ENCODE measurements at regions not wholly inside any gene's neighbourhood (a gene's known extent, or its start where the extent isn't known, plus 50 kb on each side); places are given as distances from the start of the nearest gene placed in this dataset.

DNA sequence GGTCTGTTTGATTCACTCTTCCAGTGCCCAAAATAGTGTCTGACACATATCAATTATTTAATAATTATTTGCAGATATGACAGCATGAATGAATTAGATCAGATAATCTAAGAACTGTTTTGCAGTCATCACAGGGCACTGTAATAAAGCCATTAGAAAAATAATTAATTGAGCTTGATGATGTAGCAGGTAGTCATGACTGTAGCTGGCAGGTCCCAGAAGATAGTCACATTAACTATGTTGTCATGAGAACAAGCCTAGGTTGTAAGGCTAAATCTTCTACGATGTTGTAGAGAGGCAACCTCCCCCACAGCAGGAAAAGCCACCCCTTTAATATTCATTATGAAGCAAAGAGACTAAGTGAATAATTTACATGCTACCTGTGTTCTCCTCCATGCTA is 243.9 kb upstream of the SPTLC3 start:
- Histone ChIP-seq H3K9me3 (ENCODE audit: control insufficient read depth, insufficient read depth, low read depth, low read length) (no peaks in the 10 kb centered on the region), H3K36me3 (ENCODE audit: control insufficient read depth in 2 of 2, insufficient read depth in 1 of 2, low read length in 2 of 2) (no peaks in the 10 kb centered on the region), H3K4me1 (ENCODE audit: control insufficient read depth, insufficient read depth, low read length) (no peaks in the 10 kb centered on the region), H3K27ac (ENCODE audit: extremely low read depth, low read depth, low read length) (no peak overlapping the region), H3K4me3 (ENCODE audit: low read depth, low read length) (no peak overlapping the region)
- ChIA-PET POLR2A (no interaction called here), CTCF (no interaction called here)
- TF ChIP-seq ZNF394 (tag by site-specific recombination; IDR thresholded peaks at IDR 0.05; ENCODE audit: borderline replicate concordance) (no peak), ZNF202 (tag by site-specific recombination; IDR thresholded peaks at IDR 0.05; ENCODE audit: borderline replicate concordance) (no peak), ZNF521 (tag by site-specific recombination; IDR thresholded peaks at IDR 0.05) (no peak), ZNF449 (tag by site-specific recombination; IDR thresholded peaks at IDR 0.05) (no peak), ZNF501 (tag by site-specific recombination; IDR thresholded peaks at IDR 0.05) (no peak), ZNF843 (tag by site-specific recombination; IDR thresholded peaks at IDR 0.05) (no peak), ZNF174 (tag by site-specific recombination; IDR thresholded peaks at IDR 0.05) (no peak), ZNF596 (tag by site-specific recombination; IDR thresholded peaks at IDR 0.05) (no peak)
- TF ChIP-seq, protein P1, sequence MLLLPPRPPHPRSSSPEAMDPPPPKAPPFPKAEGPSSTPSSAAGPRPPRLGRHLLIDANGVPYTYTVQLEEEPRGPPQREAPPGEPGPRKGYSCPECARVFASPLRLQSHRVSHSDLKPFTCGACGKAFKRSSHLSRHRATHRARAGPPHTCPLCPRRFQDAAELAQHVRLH (tag by site-specific recombination; IDR thresholded peaks at IDR 0.05), result no peak

- no peaks in the 10 kb centered on the region for H3K36me3 ChIP-seq (ENCODE audit: control insufficient read depth in 2 of 2, insufficient read depth in 1 of 2, low read length in 2 of 2)
- H3K27ac ChIP-seq (ENCODE audit: extremely low read depth, low read depth, low read length), result no peak overlapping the region
- H3K4me1 ChIP-seq (ENCODE audit: control insufficient read depth, insufficient read depth, low read length), result no peaks in the 10 kb centered on the region
- H3K4me3 ChIP-seq (ENCODE audit: low read depth, low read length), result no peak overlapping the region
- no peak for TF ChIP-seq ZNF391 (tag by site-specific recombination; IDR thresholded peaks at IDR 0.05; ENCODE audit: borderline replicate concordance, low read depth)
- no peaks in the 10 kb centered on the region for H3K9me3 ChIP-seq (ENCODE audit: control insufficient read depth, insufficient read depth, low read depth, low read length)
- POLR2A ChIA-PET, result no interaction called here
- CTCF ChIA-PET, result no interaction called here
Measured at GRCh38 chr20:12773936-12774335, 234.8 kb upstream of the SPTLC3 start.

DNA sequence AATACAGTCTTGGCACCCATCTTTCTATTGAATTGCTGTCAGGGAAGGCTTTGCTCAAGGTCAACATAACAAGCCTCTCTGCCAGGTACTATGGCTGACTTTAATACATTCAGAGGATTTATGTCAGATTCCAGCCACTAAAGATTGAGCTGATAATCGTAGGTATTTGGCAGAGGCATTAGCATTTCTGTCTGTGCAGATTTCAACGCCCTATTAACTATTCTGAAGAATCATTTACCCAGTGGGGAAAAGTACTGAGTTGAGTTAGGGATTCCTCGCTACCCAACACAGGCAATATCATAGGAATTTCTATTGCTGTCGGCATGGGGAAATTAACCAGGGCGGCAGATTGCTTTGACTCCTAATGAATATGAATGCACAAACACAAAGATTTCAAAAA is 233.7 kb upstream of the SPTLC3 start:
- Histone ChIP-seq H3K9me3 (ENCODE audit: control insufficient read depth, insufficient read depth, low read depth, low read length) (no peaks in the 10 kb centered on the region), H3K27ac (ENCODE audit: extremely low read depth, low read depth, low read length) (no peak overlapping the region), H3K4me3 (ENCODE audit: low read depth, low read length) (no peak overlapping the region), H3K4me1 (ENCODE audit: control insufficient read depth, insufficient read depth, low read length) (no peaks in the 10 kb centered on the region), H3K36me3 (ENCODE audit: control insufficient read depth in 2 of 2, insufficient read depth in 1 of 2, low read length in 2 of 2) (no peaks in the 10 kb centered on the region)
- POLR2A ChIA-PET, result no interaction called here
- TF ChIP-seq GLIS2 (tag by site-specific recombination; IDR thresholded peaks at IDR 0.05) (no peak), ZNF48 (tag by site-specific recombination; IDR thresholded peaks at IDR 0.05) (no peak), ZNF155 (tag by site-specific recombination; IDR thresholded peaks at IDR 0.05) (no peak), ZNF404 (tag by site-specific recombination; IDR thresholded peaks at IDR 0.05) (no peak), ZNF121 (tag by site-specific recombination; IDR thresholded peaks at IDR 0.05) (no peak)
- CTCF ChIA-PET, result no interaction called here

DNA sequence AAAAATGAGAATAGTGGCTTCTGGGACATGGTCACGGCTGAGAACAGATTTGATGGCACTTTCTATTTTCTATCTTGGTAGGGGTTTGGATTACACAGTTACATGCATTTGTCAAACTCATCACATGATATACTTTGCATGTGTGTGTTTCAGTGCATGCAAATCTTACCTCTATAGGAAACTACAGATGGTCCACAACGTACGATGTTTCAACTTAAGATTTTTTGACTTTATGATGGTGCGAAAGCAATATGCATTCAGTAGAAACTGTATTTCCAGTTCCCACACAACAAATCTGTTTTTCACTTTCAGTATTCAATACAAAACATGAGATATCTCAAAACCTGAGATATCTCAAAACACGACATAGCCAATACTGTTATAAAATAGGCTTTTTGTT is 231.8 kb upstream of the SPTLC3 start:
- no peak overlapping the region for H3K4me3 ChIP-seq (ENCODE audit: low read depth, low read length)
- no peaks in the 10 kb centered on the region for H3K4me1 ChIP-seq (ENCODE audit: control insufficient read depth, insufficient read depth, low read length)
- no peak overlapping the region for H3K27ac ChIP-seq (ENCODE audit: extremely low read depth, low read depth, low read length)
- TF ChIP-seq ZFP69B (tag by site-specific recombination; IDR thresholded peaks at IDR 0.05) (no peak), GLI4 (tag by site-specific recombination; IDR thresholded peaks at IDR 0.05) (no peak), SP7 (tag by site-specific recombination; IDR thresholded peaks at IDR 0.05) (no peak), MYNN (tag by site-specific recombination; IDR thresholded peaks at IDR 0.05; ENCODE audit: borderline replicate concordance) (no peak), SP3 (tag by site-specific recombination; IDR thresholded peaks at IDR 0.05) (no peak), ZNF404 (tag by site-specific recombination; IDR thresholded peaks at IDR 0.05) (no peak), ZNF76 (tag by site-specific recombination; IDR thresholded peaks at IDR 0.05; ENCODE audit: borderline replicate concordance, low read depth) (no peak), KLF9 (tag by site-specific recombination; IDR thresholded peaks at IDR 0.05; ENCODE audit: low read depth) (no peak), ZNF202 (tag by site-specific recombination; IDR thresholded peaks at IDR 0.05; ENCODE audit: borderline replicate concordance) (no peak)
- H3K36me3 ChIP-seq (ENCODE audit: control insufficient read depth in 2 of 2, insufficient read depth in 1 of 2, low read length in 2 of 2), result no peaks in the 10 kb centered on the region
- ChIA-PET CTCF (no interaction called here), POLR2A (no interaction called here)
- H3K9me3 ChIP-seq (ENCODE audit: control insufficient read depth, insufficient read depth, low read depth, low read length), result no peaks in the 10 kb centered on the region
